ENCODE measurements at regions not wholly inside any gene's neighbourhood (a gene's known extent, or its start where the extent isn't known, plus 50 kb on each side); places are given as distances from the start of the nearest gene placed in this dataset.

GRCh38 chr11:90764691-90765090, 541.8 kb upstream of the CHORDC1 start:
- Histone ChIP-seq H2AFZ (replicated peaks; ENCODE audit: low read length, poor library complexity) (no peak overlapping the region), H3K9me1 (ENCODE audit: insufficient read depth, low read length) (no peaks in the 10 kb centered on the region), H3K4ac (ENCODE audit: low read depth, low read length) (no peak overlapping the region), H3K18ac (ENCODE audit: low read depth, low read length) (no peak overlapping the region), H2BK5ac (ENCODE audit: low read depth, low read length, poor library complexity, severe bottlenecking) (no peak overlapping the region), H3K79me1 (ENCODE audit: low read depth in 1 of 2, low read length in 2 of 2) (no peaks in the 10 kb centered on the region), H3K9me3 (ENCODE audit: control insufficient read depth, insufficient read depth, low read length) (peaks cover under 1% of the 10 kb centered on the region), H2AK5ac (ENCODE audit: low read depth, low read length) (no peak overlapping the region), H2AK9ac (replicated peaks; ENCODE audit: low read depth, low read length, poor library complexity) (no peak overlapping the region), H4K91ac (ENCODE audit: insufficient read depth, low read depth, low read length) (no peak overlapping the region), H2BK20ac (ENCODE audit: low read depth, low read length) (no peak overlapping the region), H2BK15ac (ENCODE audit: low read depth, low read length) (no peak overlapping the region), H3K36me3 (ENCODE audit: control insufficient read depth, insufficient read depth, low read length) (no peaks in the 10 kb centered on the region), H4K20me1 (ENCODE audit: insufficient read depth, low read length) (no peaks in the 10 kb centered on the region), H3K4me3 (ENCODE audit: insufficient read depth, low read depth, low read length) (no peak overlapping the region), H3K4me1 (ENCODE audit: control insufficient read depth, insufficient read depth, low read length) (no peaks in the 10 kb centered on the region), H3K14ac (replicated peaks; ENCODE audit: low read depth, low read length) (no peak overlapping the region), H3K56ac (ENCODE audit: extremely low read depth, insufficient read depth, low read length) (no peak overlapping the region), H4K5ac (ENCODE audit: low read depth, low read length) (no peak overlapping the region), H4K8ac (ENCODE audit: low read depth in 2 of 2, low read length in 2 of 2) (no peak overlapping the region), H3K9ac (ENCODE audit: low read depth, low read length) (no peak overlapping the region), H3K4me2 (ENCODE audit: low read depth, low read length) (no peak overlapping the region), H3K27me3 (ENCODE audit: control insufficient read depth, insufficient read depth, low read length) (no peaks in the 10 kb centered on the region), H3K27ac (ENCODE audit: insufficient read depth, low read length) (no peak overlapping the region), H2BK120ac (ENCODE audit: low read depth, low read length) (no peak overlapping the region), H3K23ac (ENCODE audit: low read depth, low read length) (no peak overlapping the region)
- no TSS peak for BruUV-seq (replicated peaks)
- intact Hi-C loops (cut with micrococcal nuclease) = no loop called here
- no peak for TF ChIP-seq ELK1 (IDR thresholded peaks at IDR 0.05; ENCODE audit: borderline replicate concordance, low read depth, low read length)
- TF ChIP-seq MXI1 (IDR thresholded peaks at IDR 0.05; ENCODE audit: borderline replicate concordance, low read depth, low read length) = no peak
- DNase-seq (no peak), ATAC-seq (ENCODE audit: low read depth) (no peak)
- CTCF ChIA-PET = no interaction called here
- dilution Hi-C loops (cut with HindIII; ENCODE audit: low sequenced_read_pairs, unreplicated experiment) = no loop called here
- POLR2A ChIA-PET (ENCODE audit: unreplicated experiment) = no interaction called here
- in situ Hi-C loops (cut with MboI; ENCODE audit: low sequenced_read_pairs) = no loop called here
- WGBS, 2 experiments (ENCODE audit: extremely low coverage in 2 of 2, insufficient read length in 1 of 2) = no CpG with 5 or more reads among the region's 4 CpGs

Data from IMR-90 (cell line).